Karpas-422 (cell line): ENCODE measurements at regions not wholly inside any gene's neighbourhood (a gene's known extent, or its start where the extent isn't known, plus 50 kb on each side); places are given as distances from the start of the nearest gene placed in this dataset.
A peak's percentile ranks its signal among the peaks of the same experiment; 100 is the strongest.

ENCODE experiments used
- DNase-seq: peaks from one replicate; pipeline ENCODE4 v3.0.0-alpha.2; 2015
- H2AFZ ChIP-seq: fragments of 200-600 bp; sonication (generic); 2 replicates; pipeline ENCODE4 v1.6.1; 2014; ENCODE audit warnings: antibody characterized with exemption, low read length, mixed read lengths
- H3K27ac ChIP-seq: fragments of 200-600 bp; sonication (generic); 2 replicates; pipeline ENCODE4 v1.5.1; 2014; ENCODE audit warnings: mild to moderate bottlenecking, low read length, moderate library complexity
- H3K27me3 ChIP-seq: fragments of 200-600 bp; sonication (generic); 2 replicates; pipeline ENCODE4 v1.6.1; 2014; ENCODE audit warnings: low read length, mixed read lengths
- H3K36me3 ChIP-seq: fragments of 200-600 bp; sonication (generic); 2 replicates; pipeline ENCODE4 v1.6.1; 2014; ENCODE audit warnings: low read length, mixed read lengths; ENCODE audit not compliant: insufficient read depth
- H3K4me1 ChIP-seq: fragments of 200-600 bp; sonication (generic); 2 replicates; pipeline ENCODE4 v1.6.1; 2014; ENCODE audit warnings: mild to moderate bottlenecking, low read length, mixed read lengths
- H3K4me2 ChIP-seq: fragments of 200-600 bp; sonication (generic); 2 replicates; pipeline ENCODE4 v1.6.1; 2014; ENCODE audit warnings: low read length, low read depth, mild to moderate bottlenecking; ENCODE audit not compliant: poor library complexity, severe bottlenecking
- H3K4me3 ChIP-seq: fragments of 200-600 bp; sonication (generic); 2 replicates; pipeline ENCODE4 v1.5.1; 2014; ENCODE audit warnings: mild to moderate bottlenecking, antibody characterized with exemption, low read length, mixed read lengths
- H3K79me2 ChIP-seq: fragments of 200-600 bp; sonication (generic); 2 replicates; pipeline ENCODE4 v1.6.1; 2014; ENCODE audit warnings: mild to moderate bottlenecking, low read length, mixed read lengths
- H3K9ac ChIP-seq: fragments of 200-600 bp; sonication (generic); 2 replicates; pipeline ENCODE4 v1.6.0; 2014; ENCODE audit warnings: low read length
- H3K9me2 ChIP-seq: fragments of 200-600 bp; sonication (generic), shearing (Covaris generic); replicated peaks from 2 replicates; pipeline ENCODE4 v1.6.0; 2014; ENCODE audit warnings: mild to moderate bottlenecking, low read length, moderate library complexity; ENCODE audit not compliant: insufficient read depth
- H3K9me3 ChIP-seq: fragments of 300-700, 200-600 bp; sonication (generic); 2 replicates; pipeline ENCODE4 v1.6.1; 2014; ENCODE audit warnings: low read length, mixed read lengths
- H4K20me1 ChIP-seq: fragments of 200-600 bp; sonication (generic); 2 replicates; pipeline ENCODE4 v1.6.1; 2014; ENCODE audit warnings: mild to moderate bottlenecking, antibody characterized with exemption, low read length, low read depth; ENCODE audit not compliant: insufficient read depth

GRCh38 chr4:98779088-98779487 is 120.7 kb upstream of the TSPAN5 start:
- DNase-seq = no peak
- H3K4me2 ChIP-seq = no peak overlapping the region

GRCh38 chr4:98778206-98778605 is 119.8 kb upstream of the TSPAN5 start:
- Histone ChIP-seq H3K4me3 (no peak overlapping the region), H3K4me1 (peaks cover 13% of the 10 kb centered on the region), H3K9me2 (no peaks in the 10 kb centered on the region), H2AFZ (no peak overlapping the region), H3K9ac (no peak overlapping the region), H3K27me3 (no peaks in the 10 kb centered on the region), H3K9me3 (no peaks in the 10 kb centered on the region), H4K20me1 (no peaks in the 10 kb centered on the region), H3K79me2 (no peaks in the 10 kb centered on the region), H3K27ac (no peak overlapping the region), H3K36me3 (no peaks in the 10 kb centered on the region), H3K4me2 (no peak overlapping the region)
- no peak for DNase-seq

More at GRCh38 chr4:98779088-98779487, 120.7 kb upstream of the TSPAN5 start:
- Histone ChIP-seq H3K4me3 (no peak overlapping the region), H3K4me1 (peaks cover 4% of the 10 kb centered on the region), H3K9me3 (no peaks in the 10 kb centered on the region), H2AFZ (no peak overlapping the region), H3K9ac (no peak overlapping the region), H4K20me1 (no peaks in the 10 kb centered on the region), H3K36me3 (no peaks in the 10 kb centered on the region), H3K79me2 (no peaks in the 10 kb centered on the region), H3K9me2 (no peaks in the 10 kb centered on the region), H3K27ac (no peak overlapping the region), H3K27me3 (no peaks in the 10 kb centered on the region)

- Histone ChIP-seq H3K9ac (no peak overlapping the region), H2AFZ (no peak overlapping the region), H3K4me2 (no peak overlapping the region), H3K27ac (no peak overlapping the region), H3K27me3 (no peaks in the 10 kb centered on the region), H3K79me2 (no peaks in the 10 kb centered on the region), H3K4me3 (no peak overlapping the region), H3K36me3 (no peaks in the 10 kb centered on the region), H4K20me1 (no peaks in the 10 kb centered on the region), H3K9me3 (no peaks in the 10 kb centered on the region), H3K9me2 (no peaks in the 10 kb centered on the region), H3K4me1 (peaks cover 15% of the 10 kb centered on the region)
- no peak for DNase-seq
Observed at GRCh38 chr4:98775672-98776071, 117.3 kb upstream of the TSPAN5 start.

GRCh38 chr4:98773638-98774037 is 115.2 kb upstream of the TSPAN5 start:
- Histone ChIP-seq H3K4me2 (peak overlapping the region; percentile 44), H3K36me3 (no peaks in the 10 kb centered on the region), H3K9me3 (no peaks in the 10 kb centered on the region), H3K4me1 (peaks cover 15% of the 10 kb centered on the region), H2AFZ (no peak overlapping the region), H3K9me2 (no peaks in the 10 kb centered on the region), H3K27ac (no peak overlapping the region), H3K4me3 (no peak overlapping the region), H3K9ac (no peak overlapping the region), H3K27me3 (no peaks in the 10 kb centered on the region; the same call in 1 of the 2 replicates), H3K79me2 (no peaks in the 10 kb centered on the region), H4K20me1 (no peaks in the 10 kb centered on the region)
- DNase-seq = no peak

- Histone ChIP-seq H3K36me3 (no peaks in the 10 kb centered on the region), H3K9me2 (no peaks in the 10 kb centered on the region), H3K4me2 (no peak overlapping the region), H3K4me3 (no peak overlapping the region), H3K27me3 (no peaks in the 10 kb centered on the region; the same call in 1 of the 2 replicates), H3K79me2 (no peaks in the 10 kb centered on the region), H3K9me3 (no peaks in the 10 kb centered on the region), H3K27ac (no peak overlapping the region), H3K9ac (no peak overlapping the region), H4K20me1 (no peaks in the 10 kb centered on the region), H2AFZ (no peak overlapping the region), H3K4me1 (peaks cover 15% of the 10 kb centered on the region)
- no peak for DNase-seq
Observed at GRCh38 chr4:98771959-98772632, 113.7 kb upstream of the TSPAN5 start.

- H3K4me1 ChIP-seq = no peaks in the 10 kb centered on the region
- no peak overlapping the region for H2AFZ ChIP-seq
- H3K9me3 ChIP-seq = peaks cover 9% of the 10 kb centered on the region
- H3K36me3 ChIP-seq = no peaks in the 10 kb centered on the region
- no peaks in the 10 kb centered on the region for H3K9me2 ChIP-seq
- no peak overlapping the region; the same call in 1 of the 2 replicates for H3K4me3 ChIP-seq
- DNase-seq = no peak
- H3K27me3 ChIP-seq = no peaks in the 10 kb centered on the region; the same call in 1 of the 2 replicates
- H3K79me2 ChIP-seq = no peaks in the 10 kb centered on the region
- no peak overlapping the region for H3K4me2 ChIP-seq
- no peak overlapping the region for H3K27ac ChIP-seq
- H3K9ac ChIP-seq = no peak overlapping the region
- no peaks in the 10 kb centered on the region for H4K20me1 ChIP-seq
Observed at GRCh38 chr4:98765771-98766170, 107.4 kb upstream of the TSPAN5 start.

GRCh38 chr4:98758182-98758581 is 99.8 kb upstream of the TSPAN5 start:
- no peaks in the 10 kb centered on the region for H3K27me3 ChIP-seq
- H4K20me1 ChIP-seq = no peaks in the 10 kb centered on the region
- no peak for DNase-seq
- no peaks in the 10 kb centered on the region for H3K36me3 ChIP-seq
- H3K79me2 ChIP-seq = no peaks in the 10 kb centered on the region
- H3K9me2 ChIP-seq = no peaks in the 10 kb centered on the region
- H3K9me3 ChIP-seq = no peaks in the 10 kb centered on the region
- H3K4me1 ChIP-seq = no peaks in the 10 kb centered on the region
- H3K27ac ChIP-seq = no peak overlapping the region
- no peak overlapping the region for H3K9ac ChIP-seq
- H2AFZ ChIP-seq = no peak overlapping the region
- no peak overlapping the region for H3K4me2 ChIP-seq
- H3K4me3 ChIP-seq = no peak overlapping the region

GRCh38 chr4:98754736-98755135 is 96.3 kb upstream of the TSPAN5 start:
- Histone ChIP-seq H3K9me2 (no peaks in the 10 kb centered on the region), H3K27me3 (no peaks in the 10 kb centered on the region), H3K4me2 (no peak overlapping the region), H3K27ac (no peak overlapping the region), H3K9ac (no peak overlapping the region), H3K36me3 (no peaks in the 10 kb centered on the region), H3K79me2 (no peaks in the 10 kb centered on the region), H3K4me1 (no peaks in the 10 kb centered on the region), H2AFZ (no peak overlapping the region), H4K20me1 (no peaks in the 10 kb centered on the region), H3K9me3 (no peaks in the 10 kb centered on the region), H3K4me3 (no peak overlapping the region)
- DNase-seq = no peak
